Left renal pelvis (tissue), 4 donors: ENCODE measurements at regions not wholly inside any gene's neighbourhood (a gene's known extent, or its start where the extent isn't known, plus 50 kb on each side); places are given as distances from the start of the nearest gene placed in this dataset.

Experiments
- DNase-seq, 4 donors: peaks; one replicate each; pipeline ENCODE4 v3.0.0-alpha.2; 2013; ENCODE audit warnings: low read depth in 4 of 4, low spot score in 3 of 4

GRCh38 chr5:125294844-125295243 lies 548.4 kb upstream of the ZNF608 start:
- no peak for DNase-seq

- no peak for DNase-seq
These were observed 549.0 kb upstream of the ZNF608 start for GRCh38 chr5:125295405-125295872.

- no peak for DNase-seq
These were observed 551.8 kb upstream of the ZNF608 start for GRCh38 chr5:125298258-125298657.

GRCh38 chr5:125298746-125299379 lies 552.4 kb upstream of the ZNF608 start:
- no peak for DNase-seq

- DNase-seq = no peak
These were observed 555.3 kb upstream of the ZNF608 start for GRCh38 chr5:125301711-125302110.

- no peak for DNase-seq
These were observed 556.1 kb upstream of the ZNF608 start for GRCh38 chr5:125302577-125302976.

GRCh38 chr5:125306741-125307140 lies 560.3 kb upstream of the ZNF608 start:
- DNase-seq = no peak

- no peak for DNase-seq
These were observed 564.3 kb upstream of the ZNF608 start for GRCh38 chr5:125310749-125311148.

- no peak for DNase-seq
These were observed 565.3 kb upstream of the ZNF608 start for GRCh38 chr5:125311743-125312142.

- no peak for DNase-seq
These were observed 567.1 kb upstream of the ZNF608 start for GRCh38 chr5:125313555-125313954.

- no peak for DNase-seq
These were observed 568.9 kb upstream of the ZNF608 start for GRCh38 chr5:125315306-125315705.

- no peak for DNase-seq
These were observed 570.0 kb upstream of the ZNF608 start for GRCh38 chr5:125316391-125316790.

- DNase-seq = no peak
These were observed 570.6 kb upstream of the ZNF608 start for GRCh38 chr5:125316915-125317535.

GRCh38 chr5:125317536-125317995 lies 571.1 kb upstream of the ZNF608 start:
- no peak for DNase-seq

- no peak for DNase-seq
These were observed 575.2 kb upstream of the ZNF608 start for GRCh38 chr5:125321654-125322053.

GRCh38 chr5:125323613-125324012 lies 577.2 kb upstream of the ZNF608 start:
- no peak for DNase-seq

GRCh38 chr5:125325488-125326149 lies 579.2 kb upstream of the ZNF608 start:
- no peak for DNase-seq

GRCh38 chr5:125326150-125326510 lies 579.7 kb upstream of the ZNF608 start:
- no peak for DNase-seq

- DNase-seq = no peak
These were observed 581.2 kb upstream of the ZNF608 start for GRCh38 chr5:125327676-125328075.

- no peak for DNase-seq
These were observed 585.7 kb upstream of the ZNF608 start for GRCh38 chr5:125331987-125332598.

- DNase-seq = no peak
These were observed 587.0 kb upstream of the ZNF608 start for GRCh38 chr5:125333416-125333815.

GRCh38 chr5:125336401-125336800 lies 590.0 kb upstream of the ZNF608 start:
- no peak for DNase-seq
